ENCODE measurements at regions not wholly inside any gene's neighbourhood (a gene's known extent, or its start where the extent isn't known, plus 50 kb on each side); places are given as distances from the start of the nearest gene placed in this dataset.
A peak's percentile ranks its signal among the peaks of the same experiment; 100 is the strongest.
"Not testable (repeated sequence)": the region's sequence is repeated elsewhere in the genome, so short reads cannot be mapped to it uniquely, and the experiment has no call there.

DNA sequence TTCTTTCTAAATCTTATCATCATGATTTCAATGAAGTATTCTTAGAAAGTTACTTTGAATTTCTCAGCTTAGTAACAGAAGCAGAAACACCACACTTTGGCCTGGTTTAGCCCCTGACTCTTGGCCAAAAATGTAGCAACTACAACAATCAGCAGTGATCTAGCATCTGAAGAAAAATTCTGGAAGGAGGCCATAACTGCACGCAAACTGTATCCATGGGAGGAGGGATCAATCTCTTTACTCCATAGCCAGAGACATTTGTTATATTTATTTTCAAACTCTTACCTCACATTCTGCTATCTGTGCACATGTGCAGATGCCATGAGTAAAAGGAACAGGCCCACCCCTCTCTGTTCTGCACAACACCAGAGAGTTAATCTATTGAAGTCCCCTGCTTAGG is 251.0 kb upstream of the P2RY1 start:
- DNase-seq = no peak

DNA sequence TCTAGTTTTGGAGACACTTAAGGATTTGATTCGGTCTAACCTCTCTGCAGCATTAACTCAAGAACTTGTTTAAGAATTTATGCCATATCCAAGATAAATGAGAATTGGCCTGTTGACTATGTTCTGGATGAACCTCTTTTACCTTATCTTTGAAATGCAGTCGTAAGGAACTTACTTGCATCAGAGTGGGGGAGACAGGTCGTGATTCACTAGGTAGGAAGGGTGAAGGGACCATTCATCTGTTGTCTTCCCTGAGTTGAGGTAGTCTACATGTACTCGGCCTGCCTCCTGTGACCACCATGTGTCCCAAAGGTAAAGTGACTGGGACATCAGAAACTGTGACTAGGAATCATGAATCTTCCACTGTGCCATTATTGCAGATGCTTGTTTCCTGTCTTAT is 248.0 kb upstream of the P2RY1 start:
- DNase-seq = no peak

GRCh38 chr3:152587861-152588260 is 247.1 kb upstream of the P2RY1 start:
- DNase-seq = no peak

DNA sequence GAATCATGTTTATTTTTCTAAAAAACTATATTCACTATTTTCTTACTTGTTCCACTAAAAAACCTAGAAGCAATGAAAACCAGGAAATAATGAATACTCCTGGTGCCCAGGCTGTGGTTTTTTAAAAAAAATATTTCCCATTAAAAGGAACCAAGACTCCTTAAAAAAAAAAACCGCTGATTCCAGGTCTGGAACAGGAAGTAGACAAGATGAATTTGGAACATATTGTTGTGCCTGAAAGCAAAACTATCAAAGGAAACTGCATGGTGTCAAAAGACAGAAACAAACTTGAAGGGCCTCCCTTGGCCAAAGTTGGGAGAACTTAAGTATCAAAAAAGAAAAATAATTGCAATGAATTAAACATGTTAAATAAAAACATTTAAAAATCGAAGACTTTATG is 245.3 kb upstream of the P2RY1 start:
- DNase-seq = no peak

- DNase-seq = no peak
Observed at GRCh38 chr3:152591515-152591914, 243.4 kb upstream of the P2RY1 start.

DNA sequence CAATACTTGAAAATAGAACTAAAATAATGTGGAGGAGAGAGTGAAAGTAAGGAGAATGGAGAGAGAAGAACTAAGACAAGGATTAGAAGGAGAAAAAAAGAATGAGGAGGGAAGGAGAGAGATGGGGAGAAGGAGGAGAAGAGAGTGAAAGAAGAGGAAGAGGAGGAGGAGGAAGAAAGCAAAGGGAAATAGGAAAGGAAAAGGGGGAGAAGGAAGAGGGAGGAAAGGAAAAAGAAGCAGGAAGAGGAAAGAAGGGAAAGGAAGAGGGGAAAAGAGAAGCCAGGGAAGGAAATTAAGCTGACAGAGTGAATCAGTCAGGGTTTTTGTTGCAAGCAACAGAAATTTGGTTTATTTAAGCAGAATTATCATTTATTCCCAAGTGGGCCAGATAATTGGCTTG is 241.7 kb upstream of the P2RY1 start:
- no peak for DNase-seq

- peak in 1 of 5 experiments; percentile 41 for DNase-seq
Observed at GRCh38 chr3:152595975-152596821, 238.7 kb upstream of the P2RY1 start.

DNA sequence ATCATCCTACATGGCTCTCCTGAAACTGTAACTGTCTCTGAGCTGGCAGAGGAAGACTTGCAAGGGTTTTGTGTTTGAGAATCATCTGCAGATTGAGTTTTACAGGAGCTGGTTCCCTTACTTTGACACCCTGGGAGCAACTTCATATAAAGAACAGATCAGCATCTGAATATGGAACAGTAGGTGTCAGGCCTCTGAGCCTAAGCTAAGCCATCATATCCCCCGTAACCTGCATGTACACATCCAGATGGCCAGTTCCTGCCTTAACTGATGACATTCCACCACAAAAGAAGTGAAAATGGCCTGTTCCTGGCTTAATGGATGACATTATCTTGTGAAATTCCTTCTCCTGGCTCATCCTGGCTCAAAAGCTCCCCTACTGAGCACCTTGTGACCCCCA is 238.1 kb upstream of the P2RY1 start:
- DNase-seq = not testable (repeated sequence)

DNA sequence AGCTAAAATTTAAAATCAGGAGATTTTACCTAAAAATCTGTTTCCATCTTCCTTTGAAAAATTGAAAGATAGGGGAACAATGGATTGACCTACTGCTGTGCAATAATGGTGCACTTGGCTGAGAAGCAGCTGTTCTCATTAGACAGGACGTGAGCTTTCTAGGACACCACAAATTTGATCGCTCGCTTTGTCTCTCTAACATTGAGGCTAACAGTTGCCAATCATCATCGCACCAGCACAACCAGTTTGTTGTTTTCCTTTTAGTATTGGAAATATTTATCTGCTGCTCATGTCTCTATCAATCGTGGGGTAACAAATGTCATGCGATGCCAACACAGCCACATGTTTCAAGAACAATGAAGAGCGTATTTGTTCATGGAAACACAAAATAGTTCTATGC is 228.8 kb upstream of the P2RY1 start:
- no peak for DNase-seq

- DNase-seq = no peak
Observed at GRCh38 chr3:152607179-152607578, 227.8 kb upstream of the P2RY1 start.

DNA sequence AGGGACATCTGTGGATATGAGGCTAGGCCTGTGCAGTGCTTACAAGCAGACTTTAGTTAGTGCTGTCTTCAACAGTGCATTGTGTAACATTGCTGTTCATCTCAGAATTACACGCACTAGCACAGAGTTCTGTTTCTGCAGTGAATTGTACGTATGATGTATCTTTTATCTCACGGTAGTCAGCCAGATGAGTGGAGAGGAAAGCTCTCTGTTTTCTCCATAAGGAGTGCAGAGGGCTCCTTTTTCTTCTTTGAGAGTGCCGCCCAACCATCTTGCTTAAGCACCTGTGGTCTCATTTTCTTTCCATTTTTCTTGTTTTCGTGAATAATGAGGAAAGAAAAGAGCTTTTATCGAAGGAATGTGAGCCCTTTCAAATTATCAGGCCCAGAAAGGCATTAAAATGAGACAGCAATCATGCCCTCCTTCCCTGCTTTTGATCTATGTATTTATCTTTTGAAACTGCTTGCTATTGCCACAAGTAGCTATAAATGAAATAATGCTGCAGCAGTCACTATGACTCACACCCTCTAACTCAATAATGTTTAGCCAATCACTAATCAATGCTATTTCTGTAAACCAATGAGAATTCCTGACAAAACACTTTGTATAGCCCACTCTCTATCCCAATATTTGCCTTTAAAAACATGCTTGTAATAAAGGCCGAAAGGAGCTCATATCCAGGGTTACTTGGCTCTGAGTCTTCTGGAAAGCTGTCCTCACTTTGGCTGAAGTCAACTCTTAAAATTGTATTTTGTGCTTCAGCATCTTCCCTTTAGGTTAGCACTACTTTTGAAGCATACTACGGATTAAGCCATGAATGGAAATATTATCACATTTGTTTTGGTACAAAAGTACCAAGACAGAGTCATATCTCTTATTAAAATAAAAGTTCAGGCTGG is 226.0 kb upstream of the P2RY1 start:
- DNase-seq = no peak

DNA sequence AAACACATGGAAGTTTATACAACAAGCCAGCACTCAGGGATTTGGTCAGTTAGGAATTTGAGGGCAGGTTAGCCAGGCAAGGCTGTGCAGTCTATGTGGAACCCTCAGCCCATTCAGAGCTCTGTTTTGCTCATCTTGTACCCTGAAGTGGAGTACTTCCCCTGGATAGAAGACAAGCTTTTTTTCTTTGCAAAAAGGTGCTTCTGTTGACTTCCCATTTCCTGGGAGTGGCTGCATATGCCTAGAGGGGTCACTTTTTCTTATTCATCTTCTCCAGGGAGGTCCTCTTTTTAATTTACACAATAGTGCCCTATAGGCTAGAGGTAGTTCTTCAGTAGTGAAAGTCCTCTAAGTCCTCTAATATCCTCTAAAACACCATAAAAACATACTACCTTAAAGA is 225.0 kb upstream of the P2RY1 start:
- no peak for DNase-seq

- no peak for DNase-seq
Observed at GRCh38 chr3:152610622-152611021, 224.3 kb upstream of the P2RY1 start.

DNA sequence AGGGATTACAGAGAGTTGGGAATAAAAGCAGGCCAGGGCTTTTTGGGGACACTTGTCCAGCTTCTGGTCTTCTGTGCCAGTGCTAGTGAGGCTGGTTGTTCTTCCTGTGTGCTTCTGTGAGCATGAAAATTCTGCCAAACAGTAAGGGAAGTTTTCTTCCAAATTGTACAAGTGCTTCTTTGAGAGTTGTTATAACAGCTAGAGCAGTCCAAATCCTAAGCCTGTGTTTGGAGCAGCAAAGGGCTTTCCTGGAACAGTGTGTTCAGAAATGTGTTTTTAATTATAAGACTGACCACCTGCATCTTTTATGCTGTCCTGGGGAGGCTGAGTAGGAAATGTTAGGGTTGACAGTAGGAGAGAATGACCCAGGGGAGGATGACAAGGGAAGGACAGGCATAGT is 223.0 kb upstream of the P2RY1 start:
- DNase-seq = no peak

DNA sequence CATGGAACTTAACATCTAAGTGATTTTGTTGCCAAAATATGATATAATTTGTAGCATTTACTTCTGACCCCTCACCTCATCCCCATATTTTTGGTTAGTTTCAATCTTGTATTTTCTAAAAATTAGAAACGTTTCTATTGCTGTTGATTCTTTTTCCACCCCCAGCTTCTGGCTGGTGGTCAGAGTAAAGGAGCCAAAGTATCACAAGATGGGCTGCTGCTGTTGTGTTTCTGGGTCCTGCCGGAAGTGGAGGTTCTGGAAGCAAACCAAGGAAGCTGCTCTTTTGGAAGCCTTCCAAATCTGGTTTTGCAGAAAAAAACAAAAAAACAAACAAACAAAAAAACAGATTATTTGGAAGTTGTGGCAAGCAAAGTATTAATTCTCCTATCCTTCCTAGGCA is 221.1 kb upstream of the P2RY1 start:
- DNase-seq = no peak

- no peak for DNase-seq
Observed at GRCh38 chr3:152615681-152616080, 219.2 kb upstream of the P2RY1 start.

GRCh38 chr3:152617609-152618008 is 217.3 kb upstream of the P2RY1 start:
- no peak for DNase-seq

DNA sequence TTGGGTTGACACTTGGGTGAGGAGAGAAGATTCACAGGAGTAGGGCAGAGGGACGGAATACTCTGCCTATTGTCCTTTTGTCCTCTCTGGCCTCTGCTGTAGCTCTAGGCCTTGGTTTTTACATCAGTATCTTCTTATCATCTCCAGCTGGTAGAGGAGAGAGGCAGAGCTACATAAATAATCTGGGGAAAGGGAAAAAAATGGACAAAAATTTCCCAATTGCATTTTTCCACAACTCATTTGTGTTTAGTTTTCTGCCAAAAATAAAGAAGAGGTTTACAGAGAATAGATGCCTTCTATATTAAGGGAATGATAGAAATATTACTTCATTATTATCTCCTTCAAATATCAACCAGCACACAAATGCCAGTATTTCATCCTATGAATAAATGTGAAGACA is 216.4 kb upstream of the P2RY1 start:
- DNase-seq = no peak

DNA sequence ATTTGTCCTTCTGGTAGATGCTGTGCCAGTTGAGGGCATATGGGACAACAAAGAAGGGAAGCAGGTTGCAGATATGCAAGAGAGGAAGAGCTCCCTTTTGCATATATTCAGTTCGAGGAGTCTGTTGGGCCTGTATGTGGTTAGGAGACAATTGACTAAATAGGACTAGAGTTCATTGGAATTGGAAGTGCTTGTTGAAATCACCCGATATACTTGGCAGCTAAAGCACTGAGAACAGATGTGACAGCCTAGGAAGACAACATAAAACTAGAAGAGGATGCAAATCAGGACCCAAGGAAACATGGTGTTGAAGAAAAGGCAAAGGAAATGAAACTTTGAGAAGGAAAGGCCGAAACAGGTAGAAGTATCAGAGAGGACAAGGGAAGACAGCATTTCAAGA is 215.2 kb upstream of the P2RY1 start:
- no peak for DNase-seq

DNA sequence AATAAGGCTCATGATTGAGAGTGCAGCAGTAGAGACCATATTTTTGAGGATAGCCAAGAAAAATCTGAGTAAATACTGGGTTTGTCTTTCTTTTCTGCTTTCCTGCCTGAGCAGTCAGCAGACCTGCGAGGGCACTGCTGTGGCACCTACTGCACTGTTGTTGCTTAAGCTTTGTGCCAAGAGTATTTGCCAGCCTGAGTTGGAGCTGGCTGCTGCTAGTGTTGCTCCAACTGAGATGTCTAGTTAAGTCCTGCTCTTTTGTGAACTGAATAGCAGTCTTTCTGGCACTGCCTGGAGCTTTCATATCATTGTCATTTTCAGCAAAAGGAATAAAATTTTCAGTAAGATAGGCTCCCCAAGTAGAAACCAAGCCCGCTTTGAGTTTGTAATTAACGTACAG is 214.5 kb upstream of the P2RY1 start:
- no peak for DNase-seq

DNA sequence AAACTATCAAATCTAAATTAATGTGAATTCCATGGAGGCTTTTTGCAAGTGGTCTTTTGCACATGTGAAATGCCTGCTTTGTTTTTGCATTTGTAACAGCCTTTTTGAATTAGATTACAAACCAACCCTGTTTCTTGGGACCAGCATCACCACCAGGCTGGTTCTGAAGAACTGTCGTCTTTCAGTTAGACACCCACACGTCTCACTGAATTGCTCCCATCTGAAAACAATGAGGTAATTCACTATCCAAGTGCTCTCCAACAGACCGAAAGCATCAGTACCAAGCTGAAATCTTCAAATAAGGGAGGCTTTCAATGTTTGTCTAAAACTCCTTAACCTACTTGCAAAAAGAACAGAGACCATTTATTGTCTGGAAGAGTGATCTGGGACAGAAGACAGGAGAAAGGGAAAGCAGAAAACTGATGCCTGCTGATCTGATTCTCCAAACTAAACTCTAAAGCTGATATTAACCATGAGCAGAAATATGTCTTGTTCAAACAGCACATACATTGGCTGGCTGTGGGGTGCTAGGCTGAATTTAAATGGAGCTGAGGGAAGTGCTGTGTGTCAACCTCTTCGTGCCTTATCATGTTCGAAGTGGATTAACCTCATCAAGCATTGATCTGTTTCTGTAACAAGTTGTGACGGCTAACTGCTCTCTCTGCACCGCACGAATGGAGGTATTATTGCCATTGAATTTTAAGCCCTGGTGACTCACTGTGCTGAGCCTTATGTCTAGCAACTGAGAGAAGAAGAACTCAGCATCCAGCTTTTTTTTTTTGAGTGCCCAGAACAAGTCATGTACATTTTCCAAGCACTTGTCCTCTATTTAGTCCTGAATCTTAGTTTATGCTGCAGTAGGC is 213.7 kb upstream of the P2RY1 start:
- no peak for DNase-seq

GRCh38 chr3:152621967-152622810 is 212.7 kb upstream of the P2RY1 start:
- DNase-seq = no peak
